GM21515 (cell line): ENCODE measurements at regions not wholly inside any gene's neighbourhood (a gene's known extent, or its start where the extent isn't known, plus 50 kb on each side); places are given as distances from the start of the nearest gene placed in this dataset.
"Not testable (repeated sequence)": the region's sequence is repeated elsewhere in the genome, so short reads cannot be mapped to it uniquely, and the experiment has no call there.

ENCODE experiments used
- ATAC-seq: cut with Tn5 transposase; IDR thresholded peaks from one replicate; pipeline ENCODE4 v1.9.1; 2021; ENCODE audit not compliant: unreplicated experiment

DNA sequence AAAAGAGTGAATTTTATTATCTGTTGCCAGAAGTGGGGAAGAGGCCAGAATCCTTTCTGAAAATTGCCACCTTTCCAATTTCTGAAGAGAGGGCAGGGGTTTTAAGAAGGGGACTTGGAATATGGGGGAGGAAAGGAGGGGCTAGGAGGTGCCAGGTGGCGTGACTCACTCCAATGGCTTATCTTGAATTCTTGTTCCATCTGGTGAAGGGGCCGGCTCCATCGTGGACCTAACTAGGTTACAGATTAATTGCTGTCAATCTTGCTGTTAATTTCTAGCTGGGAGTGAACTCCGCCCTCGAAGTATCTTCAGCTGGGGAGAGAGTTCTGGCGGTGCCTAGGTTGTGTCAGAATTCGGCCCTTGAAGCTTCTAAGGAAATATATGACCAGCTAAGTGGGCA, 138.7 kb downstream of the YTHDC2 start:
- no peak for ATAC-seq

DNA sequence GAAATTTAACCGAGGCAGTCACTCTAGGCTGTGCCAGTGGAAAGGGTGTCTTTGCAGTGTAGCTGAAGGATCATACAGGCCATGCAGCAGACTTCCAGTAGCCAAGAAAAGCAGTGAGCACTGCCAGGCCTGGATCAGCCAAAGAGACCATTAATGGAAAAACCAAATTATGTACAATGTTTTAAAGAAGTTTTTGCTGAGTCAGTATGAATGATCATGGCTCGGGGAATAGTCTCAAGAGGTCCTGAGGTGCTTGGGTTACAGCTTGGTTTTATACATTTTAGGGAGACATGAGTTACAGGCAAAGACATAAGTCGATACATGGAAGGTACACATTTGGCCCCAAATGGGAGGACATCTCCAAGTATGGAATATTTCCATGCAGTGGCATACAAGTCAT, 141.3 kb downstream of the YTHDC2 start:
- no peak for ATAC-seq

DNA sequence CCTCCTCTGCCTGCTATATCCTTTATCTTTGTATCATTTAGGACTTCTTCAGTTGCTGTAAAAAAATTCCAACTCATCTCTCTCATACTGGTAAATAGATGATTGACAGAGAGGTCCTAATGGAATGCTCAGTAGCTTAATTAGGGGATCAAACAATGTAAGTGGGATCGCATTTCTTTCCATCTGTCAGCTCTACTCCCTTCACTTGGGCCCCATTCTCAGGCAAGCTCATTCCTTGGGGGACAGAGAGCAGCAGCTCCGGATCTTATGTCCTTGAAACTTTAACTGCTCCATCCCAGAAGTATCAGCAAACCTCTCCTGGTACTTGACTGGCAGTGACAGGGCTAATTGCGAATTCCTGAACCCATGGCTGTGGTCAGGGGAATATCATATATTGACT, 146.7 kb downstream of the YTHDC2 start:
- no peak for ATAC-seq

DNA sequence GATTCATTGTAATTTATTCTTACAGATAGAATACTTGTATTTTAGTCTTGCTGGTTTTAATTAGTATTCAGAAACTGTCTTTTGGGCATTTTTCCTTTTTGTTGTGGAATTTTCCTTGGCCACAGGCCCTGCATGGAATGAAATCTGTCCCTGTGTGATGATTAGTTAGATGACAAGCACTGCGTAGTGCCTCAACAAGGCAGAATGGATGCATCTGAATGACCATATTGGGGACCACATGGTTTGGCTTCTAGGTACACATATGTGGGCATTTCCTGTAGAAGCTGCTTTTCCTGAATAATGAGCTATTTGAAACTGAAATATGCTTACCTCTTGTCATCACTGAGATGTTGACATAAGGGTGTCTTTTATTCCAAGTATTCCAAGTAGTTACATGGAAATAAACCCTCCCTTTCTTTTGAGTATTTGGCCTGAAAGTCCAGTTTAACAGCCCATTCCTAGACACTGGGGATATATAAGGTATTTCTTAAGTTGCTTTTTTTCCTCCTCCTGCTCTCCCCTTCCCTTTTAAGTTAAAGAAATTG, 147.3 kb downstream of the YTHDC2 start:
- no peak for ATAC-seq

DNA sequence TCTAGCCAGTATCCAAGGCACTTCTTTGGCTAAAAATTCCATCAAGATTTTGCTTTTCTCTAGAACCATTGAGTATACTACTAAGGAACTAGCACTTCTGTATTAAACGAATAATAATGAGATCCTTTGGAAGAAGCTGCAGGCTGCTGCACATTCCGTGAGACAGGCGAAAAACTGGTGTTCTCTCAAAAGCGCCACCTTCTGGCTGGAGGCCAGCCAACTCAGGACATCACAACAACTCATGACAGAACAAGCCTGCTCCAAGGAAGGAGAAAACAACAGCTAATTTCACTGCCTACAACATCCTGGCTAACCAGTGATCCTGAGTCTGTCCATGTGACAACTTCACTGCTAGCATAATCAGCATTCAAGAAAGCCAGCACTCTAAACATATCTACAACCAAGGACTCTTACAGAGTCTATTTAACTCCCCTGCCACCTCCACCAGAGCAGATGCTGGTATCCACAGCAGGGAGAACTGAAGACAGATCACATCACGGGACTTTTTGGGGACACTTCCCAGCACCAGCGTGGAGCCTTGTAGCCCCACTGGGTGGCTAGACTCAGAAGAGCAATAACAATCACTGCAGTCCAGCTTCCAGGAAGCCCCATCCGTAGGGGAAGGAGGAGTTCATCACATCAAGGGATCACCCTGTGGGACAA, 150.5 kb downstream of the YTHDC2 start:
- ATAC-seq: no peak

DNA sequence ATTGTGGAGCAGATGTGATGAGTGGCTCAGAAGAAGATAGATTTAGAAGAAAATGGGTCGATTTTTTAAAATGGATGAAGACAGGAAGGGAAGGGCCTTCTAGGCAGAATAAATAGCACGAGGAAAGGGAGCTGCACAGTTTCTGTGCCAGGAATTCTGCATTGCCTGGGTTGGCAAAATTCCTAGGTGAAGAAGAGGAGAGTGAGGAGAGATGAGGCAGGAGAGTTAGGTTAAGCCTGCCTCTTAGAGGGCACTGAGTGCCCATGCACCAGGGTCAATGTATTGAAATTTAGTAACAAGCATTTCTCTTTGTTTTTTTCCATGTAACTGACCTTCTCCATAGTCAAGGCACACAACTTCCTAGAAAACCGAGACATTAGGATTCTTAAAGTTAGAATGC, 159.5 kb downstream of the YTHDC2 start:
- ATAC-seq: no peak

DNA sequence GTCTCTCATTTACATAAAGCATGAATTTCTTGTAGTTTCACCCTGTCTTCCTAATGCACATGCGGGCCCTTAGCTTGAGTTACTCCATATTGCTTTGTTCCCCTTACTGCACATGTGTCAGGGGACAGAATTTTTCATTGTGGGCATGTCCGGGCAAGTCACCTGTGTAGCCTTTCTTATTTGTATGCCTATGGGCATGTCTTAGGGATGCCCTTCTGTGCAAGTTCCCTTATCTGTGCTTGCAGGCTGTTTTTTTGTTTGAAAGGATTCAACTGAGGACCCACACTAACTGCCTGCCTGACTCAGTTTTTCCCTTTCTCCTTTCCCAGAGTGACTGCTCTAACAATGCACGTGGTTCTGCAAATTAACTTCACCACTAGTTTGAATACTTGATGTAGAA, 161.7 kb downstream of the YTHDC2 start:
- ATAC-seq: no peak

DNA sequence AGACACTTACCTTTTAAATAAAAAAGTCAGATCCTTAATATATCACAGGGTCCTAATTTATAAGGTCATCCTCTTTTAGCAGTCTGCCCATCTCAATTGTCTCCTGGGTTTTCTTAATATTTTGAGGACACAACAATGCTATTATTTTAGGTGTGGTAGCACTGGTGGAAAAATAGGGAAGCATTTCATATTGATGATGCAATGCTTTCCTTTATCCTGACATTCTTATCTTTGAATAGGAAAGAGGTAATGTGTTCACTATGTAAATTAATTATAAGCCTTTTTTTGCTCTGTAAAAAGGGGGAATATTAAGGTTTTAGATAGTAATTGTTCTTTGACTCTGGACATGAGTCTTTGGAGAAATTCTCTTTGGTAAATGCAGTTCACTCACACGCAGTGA, 164.7 kb downstream of the YTHDC2 start:
- ATAC-seq: no peak

DNA sequence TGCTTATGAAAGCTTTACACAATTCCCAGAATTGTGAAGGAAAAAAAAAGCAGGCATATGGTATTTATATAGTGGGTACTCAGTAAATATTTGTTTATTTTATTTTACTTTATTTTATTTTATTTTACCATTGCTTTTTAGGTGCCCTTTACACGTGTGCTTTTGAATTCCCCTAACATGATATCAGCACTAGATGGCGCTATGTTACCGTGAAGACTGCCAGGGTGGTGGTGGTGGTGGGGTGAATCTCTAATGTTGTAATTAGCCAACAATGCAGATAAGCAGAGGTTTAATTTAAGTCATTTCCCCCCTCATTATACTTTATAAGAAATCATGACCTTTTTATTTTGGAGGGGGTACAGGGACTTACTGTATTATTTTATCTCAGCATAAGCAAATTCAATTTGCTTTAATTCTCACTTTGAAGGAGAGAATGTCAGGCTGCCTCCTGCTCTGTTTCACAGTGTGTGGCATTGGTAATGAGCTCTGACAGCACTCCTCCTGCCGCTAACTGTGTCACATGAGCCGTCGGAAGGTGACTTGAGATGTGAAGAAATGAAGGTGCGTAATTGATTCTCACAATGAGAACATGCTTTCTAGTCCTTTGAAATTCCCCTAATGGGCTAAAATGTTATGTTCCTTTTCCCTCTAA, 165.6 kb downstream of the YTHDC2 start:
- peak; percentile 73 for ATAC-seq

DNA sequence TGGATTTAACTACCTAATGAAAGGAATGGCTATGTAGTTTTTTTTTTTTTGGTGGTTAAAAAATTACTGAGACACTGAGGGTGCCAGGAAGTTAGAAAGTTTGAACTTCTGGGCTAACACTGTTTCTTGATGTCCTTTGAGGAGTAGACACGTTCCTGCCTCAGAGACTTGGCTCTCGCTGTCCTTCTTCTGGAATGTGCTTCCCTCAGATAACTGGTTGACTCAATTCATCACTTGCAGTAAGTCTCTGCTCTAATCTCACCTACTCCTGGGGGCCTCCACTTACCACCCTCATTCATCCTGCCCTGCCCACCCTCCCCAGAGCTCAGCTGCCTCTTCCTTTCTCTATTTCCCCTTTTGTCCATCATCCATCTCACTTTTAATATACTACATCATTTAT, 167.0 kb downstream of the YTHDC2 start:
- ATAC-seq: no peak

DNA sequence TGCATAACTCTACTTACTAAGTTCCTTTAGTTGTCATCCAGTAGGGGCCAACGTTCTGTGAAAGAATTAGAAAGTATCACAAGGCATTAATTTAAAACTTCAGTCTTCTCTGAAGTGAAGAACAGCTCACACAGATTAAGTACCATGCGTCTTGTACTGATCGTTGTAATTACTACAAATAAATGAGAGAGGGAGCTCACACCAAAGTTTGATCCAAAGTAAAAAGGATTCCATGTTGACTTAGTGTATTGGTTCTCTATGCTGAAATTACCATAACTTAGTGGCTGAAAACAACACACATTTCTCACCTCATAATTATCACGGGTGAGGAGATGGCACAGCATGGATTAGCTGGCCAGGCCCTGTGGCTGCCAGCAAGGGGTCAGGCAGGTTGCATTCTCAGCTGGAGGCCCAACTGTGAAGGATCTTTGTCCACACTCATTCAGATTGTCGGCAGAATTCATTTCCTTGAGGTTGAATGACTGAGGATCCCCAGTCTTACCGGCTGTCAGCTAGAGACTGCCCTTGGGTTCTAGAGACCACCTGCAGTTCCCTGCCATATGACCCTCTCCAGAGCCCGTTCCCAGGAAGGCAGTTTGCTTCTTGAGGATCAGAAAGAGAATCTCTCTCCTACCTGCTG, 169.1 kb downstream of the YTHDC2 start:
- ATAC-seq: no peak

DNA sequence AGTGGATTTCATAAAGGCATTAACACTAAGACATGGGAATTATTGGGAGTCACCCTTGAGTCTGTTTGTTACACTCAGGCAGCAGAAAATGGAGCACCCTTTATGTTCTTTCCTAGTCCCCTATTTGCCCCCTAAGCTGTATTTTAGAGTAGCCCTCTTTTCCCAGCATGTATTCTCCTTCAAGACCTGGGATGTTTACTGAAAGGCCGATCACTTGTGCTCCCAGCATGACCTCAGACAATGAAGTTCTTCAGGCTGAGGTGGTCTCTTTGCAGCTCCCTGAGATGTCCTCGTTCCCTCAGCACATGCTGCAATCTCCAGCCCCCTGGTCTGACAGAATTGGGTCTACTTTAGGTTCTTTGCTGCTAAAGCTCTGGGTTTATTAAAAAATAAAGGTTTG, 169.7 kb downstream of the YTHDC2 start:
- no peak for ATAC-seq

DNA sequence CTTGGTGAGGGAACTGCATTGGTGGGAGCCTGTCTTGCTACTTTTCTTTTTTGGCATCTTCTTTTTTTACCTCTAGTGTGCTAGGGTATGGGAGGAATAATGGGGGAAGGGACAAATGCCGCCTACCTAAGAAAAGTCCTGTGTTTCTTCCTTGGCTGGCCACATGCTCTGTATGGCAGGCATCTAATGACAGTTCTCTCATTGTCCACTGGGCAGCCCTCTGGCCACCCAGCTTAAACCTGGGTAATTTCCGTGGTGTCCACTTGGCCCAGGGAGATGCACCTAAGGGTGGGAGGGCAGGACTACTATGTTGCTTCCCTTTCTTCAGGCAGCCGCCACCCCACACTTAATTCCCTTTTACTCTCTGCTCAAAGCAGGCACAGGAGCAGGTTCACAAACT, 173.1 kb downstream of the YTHDC2 start:
- ATAC-seq: no peak

DNA sequence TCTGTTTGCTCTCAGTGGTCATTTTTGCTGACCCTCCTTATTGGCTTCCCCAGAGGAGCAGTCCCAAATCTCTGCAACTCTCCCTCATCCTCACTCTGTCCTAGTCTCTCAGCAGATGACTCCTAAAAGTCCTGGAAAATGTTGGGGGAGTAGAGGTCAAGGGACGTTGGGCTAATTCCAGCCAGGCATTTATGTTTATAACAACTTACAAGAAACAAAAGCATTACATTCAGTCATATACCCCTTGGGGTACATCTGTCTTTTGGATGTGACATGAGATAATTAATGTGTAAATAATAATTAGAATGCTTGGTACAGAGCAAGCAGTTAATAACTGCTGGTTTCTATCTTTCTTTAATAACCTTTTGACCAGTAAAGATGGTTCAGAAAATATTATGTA, 176.2 kb downstream of the YTHDC2 start:
- no peak for ATAC-seq

DNA sequence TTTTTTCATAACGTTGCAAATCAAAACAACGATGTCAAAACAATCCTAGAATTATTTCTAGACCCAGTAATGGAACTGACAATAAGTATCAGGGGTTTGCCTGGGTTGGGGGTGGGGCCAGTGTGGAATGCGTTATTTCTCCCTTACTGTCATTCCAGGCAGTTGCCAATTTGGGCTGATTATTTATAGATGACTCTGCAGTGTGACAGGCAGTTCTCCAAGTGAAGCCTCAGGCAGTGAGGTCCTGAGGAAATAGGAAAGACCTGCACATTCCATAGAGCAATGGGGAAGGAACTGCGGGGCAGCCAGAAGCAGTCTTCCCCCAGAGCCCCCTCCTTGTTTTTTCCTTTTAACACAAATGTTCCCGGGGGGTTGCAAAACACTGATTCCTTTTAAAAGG, 179.0 kb downstream of the YTHDC2 start:
- no peak for ATAC-seq

DNA sequence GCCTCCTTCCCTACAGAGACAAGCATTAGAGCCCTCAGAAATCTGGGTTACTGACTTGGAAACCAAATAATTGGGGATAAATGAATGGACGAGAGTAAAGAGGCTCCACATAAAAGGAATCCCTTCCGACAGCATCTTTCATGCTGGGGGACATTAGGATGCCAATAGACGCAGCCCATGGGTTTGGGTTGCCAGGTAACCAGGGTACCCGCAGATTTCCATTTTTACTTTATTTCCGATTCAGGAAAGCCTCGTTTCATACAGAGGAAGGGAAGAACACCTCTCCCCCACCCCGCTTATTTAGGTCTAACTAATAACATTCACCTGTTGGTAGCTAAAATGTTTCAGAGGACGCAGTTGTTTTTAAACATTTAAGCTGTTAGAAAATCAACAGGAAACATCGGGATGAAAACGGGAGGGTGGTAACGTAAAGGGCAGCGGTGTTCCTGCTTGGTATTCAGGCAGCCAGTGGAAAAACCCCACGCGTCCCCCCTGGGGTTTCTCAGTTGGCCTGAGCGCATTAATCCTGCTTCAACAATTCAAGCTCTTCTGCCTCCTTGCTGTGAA, 179.5 kb downstream of the YTHDC2 start:
- ATAC-seq: no peak

DNA sequence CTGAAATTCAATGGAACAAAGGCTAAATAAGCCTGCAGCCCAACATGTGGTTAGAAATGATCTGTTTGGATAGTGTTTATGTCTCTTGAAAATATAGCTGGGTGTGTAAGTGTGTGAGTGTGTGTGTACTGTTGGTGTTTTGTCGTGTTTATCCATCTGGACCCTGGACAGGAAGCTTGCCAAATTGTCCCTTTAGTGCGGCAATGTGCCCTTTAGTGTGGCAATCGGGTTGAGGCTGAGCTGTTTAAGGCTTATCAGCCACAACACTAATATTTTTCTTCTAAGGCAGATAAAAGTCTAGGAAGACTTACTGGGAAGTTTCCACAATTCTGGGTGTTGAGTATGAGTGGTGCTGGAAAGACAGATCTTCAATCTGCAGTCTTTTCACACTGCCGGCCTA, 180.2 kb downstream of the YTHDC2 start:
- no peak for ATAC-seq

DNA sequence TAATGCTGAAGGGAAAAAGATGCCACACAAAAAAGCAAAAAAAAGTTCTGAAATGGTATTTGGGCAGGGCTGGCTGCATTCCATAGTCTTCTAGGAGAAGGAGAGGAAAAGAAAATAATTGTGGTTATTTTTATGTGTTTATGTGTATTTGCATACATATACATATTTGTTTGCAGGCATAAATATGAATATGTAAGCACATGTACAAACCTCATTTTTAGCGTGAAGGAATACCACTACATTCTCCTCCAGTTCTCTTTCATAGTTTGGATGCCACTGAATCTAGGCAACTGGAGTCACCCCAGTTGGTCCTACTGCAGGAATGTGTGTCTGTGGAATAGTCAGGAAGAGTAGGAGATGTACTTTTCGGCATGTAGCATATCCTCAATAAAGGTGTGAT, 181.1 kb downstream of the YTHDC2 start:
- no peak for ATAC-seq

DNA sequence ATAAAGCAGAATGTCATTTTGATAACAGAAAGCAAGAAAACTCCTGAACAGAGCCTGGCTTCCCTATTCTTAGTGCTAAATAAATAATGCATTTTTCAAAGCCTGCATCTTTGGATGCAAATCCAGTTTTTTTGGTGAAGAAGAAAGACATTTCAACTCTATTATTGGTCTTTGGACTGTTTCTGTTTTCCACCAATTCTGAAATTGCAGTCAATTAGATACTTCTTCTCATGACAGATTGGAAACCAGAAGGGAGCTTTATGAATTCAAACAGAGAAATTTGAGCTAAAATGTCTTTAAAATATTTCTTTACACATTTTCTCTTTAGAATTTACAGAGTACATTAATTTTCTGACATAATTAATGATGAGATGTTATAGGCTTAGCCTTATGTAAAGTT, 189.8 kb downstream of the YTHDC2 start:
- no peak for ATAC-seq

DNA sequence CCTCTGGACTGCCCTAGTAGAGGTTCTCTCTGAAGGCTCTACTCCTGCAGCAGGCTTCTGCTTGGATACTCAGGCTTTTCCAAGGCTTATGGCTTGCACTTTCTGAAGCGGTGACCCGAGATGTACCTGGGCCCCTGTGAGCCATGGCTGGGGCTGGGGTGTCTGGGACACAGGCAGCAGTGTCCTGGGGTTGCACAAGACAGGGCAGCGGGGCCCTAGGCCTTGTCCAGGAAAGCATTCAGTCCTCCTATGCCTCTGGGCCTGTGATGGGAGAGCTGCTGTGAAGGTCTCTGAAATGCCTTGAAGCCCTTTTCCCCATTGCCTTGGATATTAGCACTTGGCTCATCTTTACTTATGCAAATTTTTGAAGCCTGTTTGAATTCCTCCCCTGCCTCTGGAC, 192.2 kb downstream of the YTHDC2 start:
- no peak for ATAC-seq

DNA sequence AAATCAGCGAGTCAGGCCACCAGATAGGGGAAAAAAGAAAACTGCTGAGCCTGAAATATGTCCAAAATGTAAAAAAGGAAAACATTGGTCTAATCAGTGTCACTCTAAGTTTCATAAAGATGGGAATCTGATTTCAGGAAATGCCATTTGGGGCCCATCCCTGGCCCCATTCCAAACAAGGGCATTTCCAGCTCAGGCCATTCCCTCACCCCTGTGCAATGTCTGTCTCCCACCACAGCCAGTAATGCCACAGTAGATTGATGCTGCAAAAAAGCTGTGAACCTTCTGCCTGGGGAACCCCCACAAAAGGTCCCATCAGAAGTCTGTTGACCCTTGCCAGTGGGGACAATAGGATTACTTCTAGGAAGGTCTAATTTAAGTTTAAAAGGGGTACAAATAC, 199.6 kb downstream of the YTHDC2 start:
- ATAC-seq: no peak

DNA sequence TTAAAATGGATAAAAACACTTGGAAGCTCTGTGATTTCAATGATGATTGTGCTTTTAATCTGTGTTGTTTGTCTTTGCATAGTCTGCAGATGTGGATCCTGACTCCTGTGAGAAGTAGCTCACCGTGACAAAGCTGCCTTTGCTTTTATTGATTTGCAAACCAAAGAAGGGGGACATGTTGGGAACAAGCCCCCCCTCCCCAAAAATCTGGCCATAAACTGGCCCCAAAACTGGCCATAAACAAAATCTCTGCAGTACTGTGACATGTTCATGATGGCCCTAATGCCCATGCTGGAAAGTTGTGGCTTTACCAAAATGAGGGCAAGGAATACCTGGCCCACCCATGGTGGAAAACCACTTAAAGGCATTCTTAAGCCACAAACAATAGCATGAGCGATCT, 202.4 kb downstream of the YTHDC2 start:
- not testable (repeated sequence) for ATAC-seq
